ENCODE measurements at regions not wholly inside any gene's neighbourhood (a gene's known extent, or its start where the extent isn't known, plus 50 kb on each side); places are given as distances from the start of the nearest gene placed in this dataset.

- no peak overlapping the region for H3K4me3 ChIP-seq
- TF ChIP-seq CTCF (IDR thresholded peaks at IDR 0.05) = no peak
- TF ChIP-seq POLR2A (IDR thresholded peaks at IDR 0.05) = no peak
- TF ChIP-seq POLR2AphosphoS5 (IDR thresholded peaks at IDR 0.05) = no peak
- TF ChIP-seq EP300 (IDR thresholded peaks at IDR 0.05) = no peak
- ATAC-seq (ENCODE audit: low FRiP score in 2 of 2) (no peak), DNase-seq (no peak)
- no peak overlapping the region for H3K27ac ChIP-seq
- H3K4me1 ChIP-seq = no peaks in the 10 kb centered on the region
- WGBS, 2 donors = 40 to 48% methylated on average over 1 of the region's 1 CpG
- H3K36me3 ChIP-seq = no peaks in the 10 kb centered on the region
- H3K9me3 ChIP-seq = no peaks in the 10 kb centered on the region
- H3K27me3 ChIP-seq = no peaks in the 10 kb centered on the region
These were observed 1892.0 kb upstream of the IGFBP7 start for GRCh38 chr4:59002148-59002547.

GRCh38 chr4:59024257-59024656, 1914.1 kb upstream of the IGFBP7 start:
- Histone ChIP-seq H3K27ac (no peak overlapping the region), H3K4me3 (no peak overlapping the region), H3K4me1 (no peaks in the 10 kb centered on the region), H3K9me3 (no peaks in the 10 kb centered on the region), H3K27me3 (no peaks in the 10 kb centered on the region), H3K36me3 (no peaks in the 10 kb centered on the region)
- no peak for ATAC-seq (ENCODE audit: low FRiP score in 2 of 2)
- TF ChIP-seq EP300 (IDR thresholded peaks at IDR 0.05) (no peak), CTCF (IDR thresholded peaks at IDR 0.05) (no peak), POLR2AphosphoS5 (IDR thresholded peaks at IDR 0.05) (no peak), POLR2A (IDR thresholded peaks at IDR 0.05) (no peak)
- no peak for DNase-seq

GRCh38 chr4:59037812-59038211, 1927.6 kb upstream of the IGFBP7 start:
- Histone ChIP-seq H3K4me3 (no peak overlapping the region), H3K36me3 (no peaks in the 10 kb centered on the region), H3K27me3 (no peaks in the 10 kb centered on the region), H3K4me1 (no peaks in the 10 kb centered on the region), H3K27ac (no peak overlapping the region), H3K9me3 (no peaks in the 10 kb centered on the region)
- no peak for TF ChIP-seq CTCF (IDR thresholded peaks at IDR 0.05)
- no peak for TF ChIP-seq POLR2AphosphoS5 (IDR thresholded peaks at IDR 0.05)
- TF ChIP-seq EP300 (IDR thresholded peaks at IDR 0.05) = no peak
- TF ChIP-seq POLR2A (IDR thresholded peaks at IDR 0.05) = no peak
- WGBS, 2 donors = 68 to 88% methylated on average over 1 of the region's 1 CpG
- no peak for DNase-seq
- ATAC-seq (ENCODE audit: low FRiP score in 2 of 2) = no peak

- no peaks in the 10 kb centered on the region for H3K4me1 ChIP-seq
These were observed 1928.9 kb upstream of the IGFBP7 start for GRCh38 chr4:59039046-59039445.

More at GRCh38 chr4:59039046-59039445, 1928.9 kb upstream of the IGFBP7 start:
- Histone ChIP-seq H3K4me3 (no peak overlapping the region), H3K36me3 (no peaks in the 10 kb centered on the region), H3K27me3 (no peaks in the 10 kb centered on the region), H3K9me3 (no peaks in the 10 kb centered on the region), H3K27ac (no peak overlapping the region)
- 91 to 96% methylated on average over 6 of the region's 6 CpGs for WGBS, 2 donors
- DNase-seq (no peak), ATAC-seq (ENCODE audit: low FRiP score in 2 of 2) (no peak)
- no peak for TF ChIP-seq POLR2A (IDR thresholded peaks at IDR 0.05)
- no peak for TF ChIP-seq POLR2AphosphoS5 (IDR thresholded peaks at IDR 0.05)
- TF ChIP-seq EP300 (IDR thresholded peaks at IDR 0.05) = no peak
- TF ChIP-seq CTCF (IDR thresholded peaks at IDR 0.05) = no peak

Data from upper lobe of left lung (tissue), 6 donors.